NCI-H2196 (cell line): ENCODE measurements at regions not wholly inside any gene's neighbourhood (a gene's known extent, or its start where the extent isn't known, plus 50 kb on each side); places are given as distances from the start of the nearest gene placed in this dataset.

Experiments used
- DNase-seq: peaks from one replicate; lab custom pipeline; 2025; ENCODE audit not compliant: unreplicated experiment; lab: John Stamatoyannopoulos, UW

GRCh38 chr4:175125410-175126068 lies 207.4 kb downstream of the ADAM29 start:
- no peak for DNase-seq

DNA sequence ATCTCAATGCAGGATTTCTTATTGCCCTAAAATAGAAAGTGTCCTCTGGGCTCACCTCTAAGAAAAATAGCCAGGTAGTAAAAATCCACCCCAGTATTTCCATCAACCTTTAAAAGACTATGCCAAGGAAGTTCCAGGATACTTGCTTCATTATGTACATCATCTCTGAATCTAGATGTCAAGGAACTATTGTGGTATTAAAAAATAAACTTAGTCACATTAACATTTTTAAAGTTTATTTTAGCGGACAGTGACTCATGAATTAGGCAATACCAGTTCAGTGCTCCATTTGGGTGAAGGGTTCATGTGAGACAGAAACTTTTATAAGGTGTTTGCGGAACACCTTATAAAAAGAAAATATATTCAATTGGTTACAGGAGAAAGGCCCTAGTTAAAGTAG lies 209.2 kb downstream of the ADAM29 start:
- DNase-seq, result no peak

DNA sequence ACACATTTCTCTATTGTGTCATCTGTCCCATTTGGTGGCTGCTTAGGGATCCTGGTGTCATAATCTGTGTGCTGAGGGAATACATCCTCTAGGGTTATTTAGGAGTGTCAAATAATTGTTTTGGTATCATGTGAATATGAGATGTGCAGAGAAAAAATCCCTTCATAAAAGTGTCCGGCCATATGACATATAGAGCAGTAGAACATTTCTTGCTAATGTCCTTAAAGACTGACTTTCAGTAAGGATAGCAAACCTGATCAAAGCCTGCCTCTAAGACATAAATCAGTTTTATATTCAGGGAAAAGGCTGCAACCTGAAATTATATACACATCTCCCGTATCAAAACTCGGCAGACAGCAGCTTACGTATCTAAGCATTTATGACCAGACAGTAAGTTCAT lies 211.6 kb downstream of the ADAM29 start:
- DNase-seq, result no peak

DNA sequence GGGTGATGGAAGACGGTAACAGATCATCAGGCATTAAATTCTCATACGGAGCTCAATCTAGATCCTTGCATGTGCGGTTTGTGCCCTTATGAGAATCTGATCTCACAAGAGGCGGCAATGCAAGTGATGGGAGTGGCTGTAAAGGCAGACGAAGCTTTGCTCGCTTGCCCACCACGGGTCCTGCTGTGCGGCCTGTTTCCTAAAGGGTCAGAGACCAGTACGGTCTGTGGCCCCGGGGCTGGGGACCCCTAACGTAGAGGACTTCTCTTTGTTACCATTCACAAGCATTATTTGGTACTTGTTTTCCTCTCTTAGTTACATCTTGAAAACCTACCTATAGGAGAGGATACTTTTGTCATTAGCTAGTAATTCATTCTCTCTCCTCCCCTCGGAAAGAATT lies 221.0 kb downstream of the ADAM29 start:
- DNase-seq, result no peak

DNA sequence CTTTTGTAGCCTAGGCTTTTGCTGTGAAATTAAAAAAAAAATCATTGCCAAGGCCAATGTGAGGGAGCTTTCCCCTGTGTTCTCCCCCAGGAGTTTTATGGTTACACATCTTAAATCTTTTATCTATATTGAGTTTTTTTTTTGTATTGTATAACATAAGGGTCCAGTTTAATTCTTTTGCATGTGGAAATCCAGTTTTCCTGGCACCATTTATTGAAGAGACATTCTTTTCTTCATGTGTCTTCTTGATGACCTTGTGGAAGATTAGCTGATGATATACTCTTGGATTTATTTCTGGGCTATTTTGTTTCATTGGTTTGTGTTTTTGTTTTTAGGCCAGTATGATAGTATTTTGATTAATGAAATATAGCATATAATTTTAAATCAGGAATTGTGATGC lies 225.0 kb downstream of the ADAM29 start:
- no peak for DNase-seq

GRCh38 chr4:175146799-175147198 lies 228.6 kb downstream of the ADAM29 start:
- no peak for DNase-seq

- DNase-seq, result no peak
Observed at GRCh38 chr4:175147233-175147632, 229.1 kb downstream of the ADAM29 start.

DNA sequence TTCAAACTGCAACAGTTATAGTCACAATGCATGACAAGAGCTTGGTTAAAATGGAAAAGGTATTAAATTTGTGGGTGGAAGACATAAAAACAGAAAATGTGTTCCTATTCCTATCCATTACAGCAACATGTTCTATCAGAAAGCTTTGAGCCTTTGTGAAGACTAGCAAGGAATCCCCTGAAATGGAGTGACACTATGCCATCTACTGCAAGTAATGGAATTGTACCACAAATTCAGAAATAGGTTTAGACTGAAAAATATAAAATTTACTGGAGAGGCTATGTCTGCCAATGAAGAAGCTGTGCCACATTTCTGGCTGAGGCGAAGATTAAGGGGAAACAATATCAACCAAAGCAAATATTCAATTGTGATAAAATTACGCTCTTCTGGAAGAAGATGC lies 247.9 kb downstream of the ADAM29 start:
- DNase-seq, result no peak

GRCh38 chr4:175176710-175177109 lies 258.6 kb downstream of the ADAM29 start:
- DNase-seq, result no peak

DNA sequence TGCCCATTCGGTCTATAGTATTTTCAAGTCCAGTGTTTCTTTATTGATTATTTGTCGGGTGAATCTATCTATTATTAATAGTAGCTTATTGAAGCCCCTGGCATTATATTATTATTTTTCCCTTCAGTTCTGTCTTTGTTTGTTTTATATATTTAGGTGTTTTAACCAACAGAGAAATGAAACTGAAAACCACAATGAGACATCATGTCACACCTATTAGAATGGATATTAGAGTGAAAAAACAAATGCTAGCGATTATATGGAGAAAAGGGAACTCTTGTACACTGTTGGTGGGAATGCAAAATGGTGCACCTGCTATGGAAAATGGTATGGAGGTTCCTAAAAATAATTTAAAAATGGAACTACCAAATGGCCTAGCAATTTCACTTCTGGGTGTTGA lies 272.5 kb downstream of the ADAM29 start:
- DNase-seq, result no peak

- DNase-seq, result no peak
Observed at GRCh38 chr4:175198056-175198455, 279.9 kb downstream of the ADAM29 start.

GRCh38 chr4:175215208-175215607 lies 297.1 kb downstream of the ADAM29 start:
- no peak for DNase-seq

DNA sequence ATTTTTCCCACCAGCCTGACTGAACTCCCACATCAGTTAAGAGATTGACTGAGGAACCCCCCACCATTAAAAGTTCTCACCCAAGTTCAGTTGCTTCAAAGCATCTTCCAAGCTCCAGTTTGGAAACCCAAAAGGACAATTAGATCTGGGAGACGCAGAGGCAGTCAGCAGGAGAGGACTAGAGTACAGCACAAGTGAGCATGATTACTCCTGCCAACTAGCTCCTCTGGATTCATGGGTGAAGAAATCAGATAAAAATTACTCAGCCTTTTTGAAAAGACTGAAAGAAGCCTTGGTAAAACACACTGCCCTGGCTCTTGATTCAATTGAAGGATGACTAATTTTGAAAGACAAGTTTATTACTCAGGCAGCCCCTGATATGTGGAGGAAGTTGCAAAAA lies 297.5 kb downstream of the ADAM29 start:
- no peak for DNase-seq

DNA sequence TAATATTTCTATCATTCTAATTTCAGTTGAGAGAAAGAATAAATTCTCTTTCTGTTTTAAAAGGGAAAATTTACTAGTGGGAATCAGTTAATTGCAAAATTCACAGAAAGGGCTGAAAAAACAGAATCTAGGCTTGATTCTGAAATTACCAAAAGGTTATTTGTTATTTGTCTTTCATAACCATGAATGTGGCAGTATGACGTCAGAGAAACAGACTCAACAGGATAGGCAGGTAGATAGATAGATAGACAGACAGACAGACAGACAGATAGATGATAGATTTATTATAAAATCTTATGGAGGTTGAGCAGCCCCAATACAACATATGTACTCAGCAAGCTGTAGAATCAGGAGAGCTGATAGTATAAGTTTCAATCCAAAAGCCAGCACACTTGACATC lies 311.0 kb downstream of the ADAM29 start:
- no peak for DNase-seq

- no peak for DNase-seq
Observed at GRCh38 chr4:175234162-175234561, 316.0 kb downstream of the ADAM29 start.

GRCh38 chr4:175238827-175239517 lies 320.8 kb downstream of the ADAM29 start:
- no peak for DNase-seq

- DNase-seq, result no peak
Observed at GRCh38 chr4:175246941-175247340, 328.8 kb downstream of the ADAM29 start.

- no peak for DNase-seq
Observed at GRCh38 chr4:175252642-175253041, 334.5 kb downstream of the ADAM29 start.

DNA sequence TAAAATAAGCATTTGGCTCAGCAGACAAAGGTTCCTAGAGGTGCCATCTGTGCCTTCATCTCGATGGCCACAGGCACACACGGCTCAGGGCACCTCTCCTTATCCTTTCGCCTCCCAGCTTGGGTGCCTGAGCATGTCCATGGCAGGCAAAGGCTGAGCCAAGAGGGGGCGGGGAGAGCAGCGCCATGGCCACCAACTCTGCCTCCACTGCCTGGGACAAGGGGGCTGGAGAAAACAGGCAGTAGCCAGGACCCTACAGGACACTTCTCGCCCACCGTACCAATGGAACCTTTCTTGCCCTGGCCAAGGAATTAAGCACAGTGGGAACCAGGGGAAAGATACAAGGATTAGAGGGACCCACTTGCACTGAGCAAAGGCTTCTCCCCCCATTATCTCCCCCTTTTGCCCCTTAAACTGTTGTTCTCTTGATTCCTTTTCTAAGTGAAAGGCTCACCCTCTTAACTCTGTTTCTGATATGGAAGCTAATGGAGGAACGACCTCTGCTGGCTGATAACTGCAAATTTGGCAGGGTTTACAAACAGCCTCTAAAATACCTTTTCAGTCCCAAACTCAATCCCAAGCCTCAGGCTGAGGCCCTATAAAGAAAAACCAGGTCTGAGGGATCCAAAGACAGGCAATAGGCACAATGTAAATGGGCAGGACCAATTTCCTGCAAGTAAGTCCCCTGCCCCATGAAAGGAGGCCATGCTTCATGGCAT lies 335.2 kb downstream of the ADAM29 start:
- no peak for DNase-seq

- no peak for DNase-seq
Observed at GRCh38 chr4:175263537-175263936, 345.4 kb downstream of the ADAM29 start.

DNA sequence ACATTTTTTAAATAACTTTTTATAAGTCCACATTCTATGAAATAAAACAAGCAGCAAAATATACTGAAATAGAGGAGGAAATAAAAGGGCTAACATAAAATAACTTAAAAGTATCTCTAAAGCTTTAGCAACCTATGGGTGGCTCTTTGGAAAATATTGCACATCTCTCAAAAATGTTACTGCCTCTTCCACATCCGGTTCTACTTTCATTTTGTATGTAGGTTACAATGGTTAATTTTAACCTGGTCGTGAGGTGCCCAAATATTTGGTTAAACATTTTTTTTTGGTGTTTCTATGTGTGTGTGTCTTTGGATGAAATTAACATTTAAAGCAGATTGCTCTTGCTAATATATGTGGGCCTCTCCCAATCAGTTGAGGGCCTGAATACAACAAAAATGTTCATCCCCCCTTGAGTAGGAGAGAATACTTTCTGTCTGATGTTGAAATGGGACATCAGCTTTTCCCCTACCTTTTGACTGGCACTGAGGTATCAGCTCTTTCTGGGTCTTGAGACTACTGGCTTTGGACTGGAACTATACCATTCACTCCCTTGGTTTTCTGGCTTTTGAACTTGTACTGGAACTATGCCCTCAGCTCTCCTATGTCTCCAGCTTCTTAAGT lies 353.0 kb downstream of the ADAM29 start:
- no peak for DNase-seq
